Fibroblast of lung (primary cell): ENCODE measurements at regions not wholly inside any gene's neighbourhood (a gene's known extent, or its start where the extent isn't known, plus 50 kb on each side); places are given as distances from the start of the nearest gene placed in this dataset.
A peak's percentile ranks its signal among the peaks of the same experiment; 100 is the strongest.

Experiments used
- DNase-seq, 2 donors: peaks; one replicate each; pipeline versions ENCODE4 v3.0.0 to v3.0.0-alpha.2; 2010; ENCODE audit warnings: low read depth in 2 of 2
- H2AFZ ChIP-seq: 2 replicates; pipeline ENCODE4 v1.5.1; 2012; ENCODE audit warnings: low read length, control low read depth, inconsistent platforms
- H3K27ac ChIP-seq: 2 replicates; pipeline ENCODE4 v1.5.1; 2011; ENCODE audit warnings: low read length, control low read depth; ENCODE audit not compliant: insufficient read depth
- H3K27me3 ChIP-seq: 2 replicates; pipeline ENCODE4 v1.5.1; 2011; ENCODE audit warnings: mild to moderate bottlenecking, low read length; ENCODE audit not compliant: control insufficient read depth, insufficient read depth
- H3K36me3 ChIP-seq: 2 replicates; pipeline ENCODE4 v1.5.1; 2011; ENCODE audit warnings: low read length; ENCODE audit not compliant: control insufficient read depth, insufficient read depth
- H3K4me1 ChIP-seq: 2 replicates; pipeline ENCODE4 v1.5.1; 2011; ENCODE audit warnings: low read length; ENCODE audit not compliant: control insufficient read depth, insufficient read depth; ENCODE audit errors: extremely low read depth
- H3K4me2 ChIP-seq: 2 replicates; pipeline ENCODE4 v1.5.1; 2011; ENCODE audit warnings: low read length, control low read depth; ENCODE audit not compliant: insufficient read depth; ENCODE audit errors: extremely low read depth
- H3K4me3 ChIP-seq, 4 experiments: fragments of 200-600 bp in 1 of 4; sonication (generic) in 1 of 4; replicated peaks in 1 of 4; 2 replicates each; pipeline ENCODE4 v1.5.1; 2011 to 2016; ENCODE audit warnings: low read length in 4 of 4, low read depth in 3 of 4, mild to moderate bottlenecking in 3 of 4, control low read depth in 2 of 4, inconsistent platforms in 1 of 4, mixed read lengths in 1 of 4; ENCODE audit not compliant: insufficient read depth in 1 of 4; ENCODE audit errors: control extremely low read depth in 1 of 4
- H3K79me2 ChIP-seq: 2 replicates; pipeline ENCODE4 v1.5.1; 2012; ENCODE audit warnings: mild to moderate bottlenecking, low read length, inconsistent platforms; ENCODE audit not compliant: control insufficient read depth, insufficient read depth
- H3K9ac ChIP-seq: 2 replicates; pipeline ENCODE4 v1.5.1; 2011; ENCODE audit warnings: mild to moderate bottlenecking, low read length, control low read depth; ENCODE audit not compliant: insufficient read depth
- H3K9me3 ChIP-seq: 2 replicates; pipeline ENCODE4 v1.5.1; 2012; ENCODE audit warnings: low read depth, low read length; ENCODE audit not compliant: control insufficient read depth, insufficient read depth
- H4K20me1 ChIP-seq: 2 replicates; pipeline ENCODE4 v1.5.1; 2011; ENCODE audit warnings: low read length; ENCODE audit not compliant: control insufficient read depth, insufficient read depth; ENCODE audit errors: extremely low read depth
- CTCF ChIP-seq, 2 donors: IDR thresholded peaks in 1 of 2; conservative IDR thresholded peaks in 1 of 2; 1 replicate in 1 of 2; 2 replicates in 1 of 2; pipeline ENCODE4 v1.5.1; 2011 to 2012; ENCODE audit warnings: low read length in 2 of 2, control low read depth in 1 of 2, inconsistent platforms in 1 of 2, low read depth in 1 of 2, mild to moderate bottlenecking in 1 of 2
- EZH2 ChIP-seq: IDR thresholded peaks from 2 replicates; pipeline ENCODE4 v1.5.1; 2012; ENCODE audit warnings: low read length, control low read depth, mild to moderate bottlenecking; ENCODE audit errors: missing control alignments

- no peaks in the 10 kb centered on the region for H3K36me3 ChIP-seq
- H4K20me1 ChIP-seq, result no peaks in the 10 kb centered on the region
- H3K27ac ChIP-seq, result no peak overlapping the region
- no peak overlapping the region for H3K9ac ChIP-seq
- DNase-seq, result no peak
- no peak overlapping the region for H3K4me3 ChIP-seq
- H2AFZ ChIP-seq, result no peak overlapping the region
- no peaks in the 10 kb centered on the region for H3K79me2 ChIP-seq
- peaks cover 4% of the 10 kb centered on the region for H3K4me1 ChIP-seq
- no peaks in the 10 kb centered on the region for H3K27me3 ChIP-seq
- TF ChIP-seq CTCF (conservative IDR thresholded peaks at IDR 0.05 in 1 of 2, IDR thresholded peaks at IDR 0.05 in 1 of 2; ENCODE audit: low read depth in 1 of 2, low read length in 2 of 2), result no peak
- no peak for TF ChIP-seq EZH2
- no peaks in the 10 kb centered on the region for H3K9me3 ChIP-seq
- H3K4me2 ChIP-seq, result no peak overlapping the region
These were observed 553.9 kb downstream of the TNS1 start for GRCh38 chr2:217448860-217449259.

- H3K27me3 ChIP-seq, result no peaks in the 10 kb centered on the region
- H3K27ac ChIP-seq, result no peak overlapping the region
- no peaks in the 10 kb centered on the region for H4K20me1 ChIP-seq
- H3K9me3 ChIP-seq, result no peaks in the 10 kb centered on the region
- H3K79me2 ChIP-seq, result no peaks in the 10 kb centered on the region
- TF ChIP-seq CTCF (conservative IDR thresholded peaks at IDR 0.05 in 1 of 2, IDR thresholded peaks at IDR 0.05 in 1 of 2; ENCODE audit: low read depth in 1 of 2, low read length in 2 of 2) (no peak), EZH2 (no peak)
- no peaks in the 10 kb centered on the region for H3K4me1 ChIP-seq
- H3K4me3 ChIP-seq, result no peak overlapping the region
- DNase-seq, result peak in 1 of 2 donors; percentile 89
- H3K9ac ChIP-seq, result no peak overlapping the region
- H3K4me2 ChIP-seq, result no peak overlapping the region
- no peaks in the 10 kb centered on the region for H3K36me3 ChIP-seq
- no peak overlapping the region for H2AFZ ChIP-seq
These were observed 557.1 kb downstream of the TNS1 start for GRCh38 chr2:217445723-217446122.

GRCh38 chr2:217444932-217445331 is 557.9 kb downstream of the TNS1 start:
- no peak overlapping the region for H3K27ac ChIP-seq
- no peak overlapping the region for H3K4me3 ChIP-seq
- no peak overlapping the region for H3K9ac ChIP-seq
- H3K4me2 ChIP-seq, result no peak overlapping the region
- H3K9me3 ChIP-seq, result no peaks in the 10 kb centered on the region
- no peaks in the 10 kb centered on the region for H3K36me3 ChIP-seq
- TF ChIP-seq EZH2, result no peak
- no peak for TF ChIP-seq CTCF (conservative IDR thresholded peaks at IDR 0.05 in 1 of 2, IDR thresholded peaks at IDR 0.05 in 1 of 2; ENCODE audit: low read depth in 1 of 2, low read length in 2 of 2)
- H2AFZ ChIP-seq, result no peak overlapping the region
- no peaks in the 10 kb centered on the region for H4K20me1 ChIP-seq
- no peak for DNase-seq
- H3K4me1 ChIP-seq, result no peaks in the 10 kb centered on the region
- no peaks in the 10 kb centered on the region for H3K27me3 ChIP-seq
- H3K79me2 ChIP-seq, result no peaks in the 10 kb centered on the region
